Naive thymus-derived CD4-positive, alpha-beta T cell (primary cell): ENCODE measurements at regions not wholly inside any gene's neighbourhood (a gene's known extent, or its start where the extent isn't known, plus 50 kb on each side); places are given as distances from the start of the nearest gene placed in this dataset.

Source experiments
- ATAC-seq: fragments of 150-1000 bp; cut with Tn5 transposase; 2 replicates; pipeline ENCODE4 v1.10.0; 2021; ENCODE audit warnings: mild to moderate bottlenecking, moderate library complexity
- CTCF ChIA-PET: fragments of 350-600 bp; sonication (Branson Sonifier 250); formaldehyde crosslinking; loops from one replicate; lab custom pipeline; 2021; ENCODE audit warnings: antibody characterized with exemption; lab: Charles Lee
- POLR2A ChIA-PET: fragments of 350-600 bp; sonication (Branson Sonifier 250); formaldehyde crosslinking; loops from one replicate; lab custom pipeline; 2021; ENCODE audit warnings: antibody characterized with exemption, inconsistent platforms; lab: Charles Lee
- DNase-seq, 9 donors: peaks; one replicate each; pipeline versions ENCODE4 v3.0.0 to v3.0.0-alpha.2; 2020 to 2022; ENCODE audit warnings: mixed read lengths in 1 of 9
- H3K27ac ChIP-seq: one replicate; pipeline ENCODE4 v1.7.0; 2013; ENCODE audit warnings: mild to moderate bottlenecking, low read depth, low read length, moderate library complexity
- H3K27me3 ChIP-seq, 2 donors: one replicate each; pipeline ENCODE4 v1.7.0; 2013; ENCODE audit warnings: low read length in 2 of 2, mild to moderate bottlenecking in 2 of 2, moderate library complexity in 2 of 2; ENCODE audit not compliant: control insufficient read depth in 2 of 2, insufficient read depth in 2 of 2
- H3K36me3 ChIP-seq, 3 experiments: 1 replicate in 2 of 3; 2 replicates in 1 of 3; pipeline ENCODE4 v1.7.0; 2013; ENCODE audit warnings: low read length in 3 of 3, mild to moderate bottlenecking in 3 of 3, moderate library complexity in 1 of 3; ENCODE audit not compliant: insufficient read depth in 3 of 3, control insufficient read depth in 2 of 3
- H3K4me1 ChIP-seq, 2 donors: one replicate each; pipeline ENCODE4 v1.7.0; 2013; ENCODE audit warnings: low read length in 2 of 2, mild to moderate bottlenecking in 2 of 2, moderate library complexity in 1 of 2; ENCODE audit not compliant: control insufficient read depth in 2 of 2, insufficient read depth in 2 of 2
- H3K4me3 ChIP-seq: 2 replicates; pipeline ENCODE4 v1.7.0; 2013; ENCODE audit warnings: mild to moderate bottlenecking, low read length
- H3K9me3 ChIP-seq, 3 experiments: 1 replicate in 2 of 3; 2 replicates in 1 of 3; pipeline ENCODE4 v1.7.0; 2013; ENCODE audit warnings: low read length in 3 of 3; ENCODE audit not compliant: control insufficient read depth in 2 of 3
- H3K27ac Mint-ChIP-seq, 9 donors: one replicate each; pipeline ENCODE4 v1.8.0; 2020 to 2022; ENCODE audit warnings: mixed read lengths in 9 of 9, mild to moderate bottlenecking in 8 of 9, moderate library complexity in 5 of 9, inconsistent platforms in 2 of 9
- H3K27me3 Mint-ChIP-seq, 5 donors: one replicate each; pipeline ENCODE4 v1.8.0; 2021 to 2022; ENCODE audit warnings: mixed read lengths in 5 of 5, mild to moderate bottlenecking in 1 of 5
- H3K36me3 Mint-ChIP-seq, 5 donors: one replicate each; pipeline ENCODE4 v1.8.0; 2020 to 2022; ENCODE audit warnings: mixed read lengths in 5 of 5, mild to moderate bottlenecking in 3 of 5, inconsistent platforms in 1 of 5
- H3K4me1 Mint-ChIP-seq, 7 donors: one replicate each; pipeline ENCODE4 v1.8.0; 2020 to 2022; ENCODE audit warnings: mixed read lengths in 7 of 7, mild to moderate bottlenecking in 3 of 7, inconsistent platforms in 1 of 7
- H3K4me3 Mint-ChIP-seq, 10 donors: one replicate each; pipeline ENCODE4 v1.8.0; 2020 to 2022; ENCODE audit warnings: mild to moderate bottlenecking in 10 of 10, mixed read lengths in 10 of 10, moderate library complexity in 6 of 10, inconsistent platforms in 2 of 10
- H3K9me3 Mint-ChIP-seq, 11 donors: one replicate each; pipeline ENCODE4 v1.8.0; 2020 to 2022; ENCODE audit warnings: mixed read lengths in 11 of 11, mild to moderate bottlenecking in 4 of 11, inconsistent platforms in 1 of 11, moderate library complexity in 1 of 11
- intact Hi-C, 2 donors: fragments of 100-400 bp; cut with micrococcal nuclease; formaldehyde crosslinking; loops; one replicate each; pipeline ENCODE4 v1.15.1; 2023

DNA sequence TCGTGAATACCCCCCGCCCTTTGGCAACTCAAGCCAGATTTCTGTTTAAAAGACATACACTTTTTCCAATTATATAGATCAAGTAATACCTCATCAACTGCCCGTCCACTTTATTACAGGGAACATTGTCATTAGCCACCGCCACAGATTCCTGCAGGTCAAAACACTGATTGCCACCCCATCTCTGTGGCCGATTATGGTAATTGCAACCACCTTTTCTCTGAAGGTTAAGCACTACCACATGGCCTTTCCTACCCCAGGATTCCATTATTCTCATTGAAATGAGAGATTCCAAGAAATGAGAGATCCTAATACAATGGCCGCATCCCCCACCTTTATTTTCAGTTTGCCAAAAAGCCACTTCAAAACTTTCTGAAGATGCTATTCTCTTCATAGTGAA, 478.8 kb upstream of the HSF2 start:
- intact Hi-C loops, result no loop called here
- Mint-ChIP-seq H3K4me1 (peaks cover 3 to 9% (median 7%) of the 10 kb centered on the region in 7 donors), H3K27me3 (peaks cover 0 to 7% (median 4%) of the 10 kb centered on the region in 5 donors), H3K36me3 (no peaks in the 10 kb centered on the region), H3K27ac (no peak overlapping the region), H3K9me3 (no peaks in the 10 kb centered on the region), H3K4me3 (no peak overlapping the region)
- Histone ChIP-seq H3K4me1 (peaks cover 0 to 2% of the 10 kb centered on the region in 2 donors), H3K4me3 (no peak overlapping the region), H3K27me3 (no peaks in the 10 kb centered on the region), H3K36me3 (no peaks in the 10 kb centered on the region), H3K27ac (no peak overlapping the region), H3K9me3 (no peaks in the 10 kb centered on the region)
- POLR2A ChIA-PET, result no interaction called here
- ATAC-seq (no peak), DNase-seq (no peak)
- CTCF ChIA-PET, result no interaction called here

DNA sequence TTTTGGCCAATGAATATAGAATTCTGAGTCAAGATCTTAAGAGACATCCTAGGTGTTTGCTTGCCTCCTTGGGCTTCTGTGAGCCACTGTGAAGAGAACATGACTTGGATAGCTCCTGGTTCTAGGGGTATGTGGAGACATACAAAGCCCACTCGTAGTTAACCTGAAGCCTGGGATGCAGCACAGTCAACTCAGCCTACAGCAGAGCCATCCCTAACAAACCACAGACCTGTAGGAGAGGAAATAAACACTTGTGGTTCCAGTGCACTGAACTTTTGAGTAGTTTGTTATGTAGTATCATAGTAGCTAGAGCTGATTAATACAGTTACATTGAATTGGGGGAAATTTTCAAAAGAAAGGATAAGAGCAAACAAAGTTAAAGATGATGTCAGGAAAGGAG, 474.4 kb upstream of the HSF2 start:
- no peak overlapping the region for H3K27ac ChIP-seq
- no peaks in the 10 kb centered on the region for H3K36me3 Mint-ChIP-seq
- H3K4me1 ChIP-seq, result peaks cover 0 to 2% of the 10 kb centered on the region in 2 donors
- H3K36me3 ChIP-seq, result no peaks in the 10 kb centered on the region
- H3K27me3 ChIP-seq, result no peaks in the 10 kb centered on the region
- no peak for ATAC-seq
- H3K9me3 ChIP-seq, result no peaks in the 10 kb centered on the region
- H3K27me3 Mint-ChIP-seq, result peaks cover 0 to 4% (median 0%) of the 10 kb centered on the region in 5 donors
- peak overlapping the region in 2 of 9 donors; percentile 11 to 51 for H3K27ac Mint-ChIP-seq
- ChIA-PET CTCF (no interaction called here), POLR2A (no interaction called here)
- H3K4me1 Mint-ChIP-seq, result peaks cover 3 to 10% (median 7%) of the 10 kb centered on the region in 7 donors
- DNase-seq, result no peak
- H3K4me3 ChIP-seq, result no peak overlapping the region
- intact Hi-C loops, result no loop called here
- H3K9me3 Mint-ChIP-seq, result peaks cover 0 to 3% (median 0%) of the 10 kb centered on the region in 11 donors
- H3K4me3 Mint-ChIP-seq, result peak overlapping the region in 2 of 10 donors; percentile 9 to 14

DNA sequence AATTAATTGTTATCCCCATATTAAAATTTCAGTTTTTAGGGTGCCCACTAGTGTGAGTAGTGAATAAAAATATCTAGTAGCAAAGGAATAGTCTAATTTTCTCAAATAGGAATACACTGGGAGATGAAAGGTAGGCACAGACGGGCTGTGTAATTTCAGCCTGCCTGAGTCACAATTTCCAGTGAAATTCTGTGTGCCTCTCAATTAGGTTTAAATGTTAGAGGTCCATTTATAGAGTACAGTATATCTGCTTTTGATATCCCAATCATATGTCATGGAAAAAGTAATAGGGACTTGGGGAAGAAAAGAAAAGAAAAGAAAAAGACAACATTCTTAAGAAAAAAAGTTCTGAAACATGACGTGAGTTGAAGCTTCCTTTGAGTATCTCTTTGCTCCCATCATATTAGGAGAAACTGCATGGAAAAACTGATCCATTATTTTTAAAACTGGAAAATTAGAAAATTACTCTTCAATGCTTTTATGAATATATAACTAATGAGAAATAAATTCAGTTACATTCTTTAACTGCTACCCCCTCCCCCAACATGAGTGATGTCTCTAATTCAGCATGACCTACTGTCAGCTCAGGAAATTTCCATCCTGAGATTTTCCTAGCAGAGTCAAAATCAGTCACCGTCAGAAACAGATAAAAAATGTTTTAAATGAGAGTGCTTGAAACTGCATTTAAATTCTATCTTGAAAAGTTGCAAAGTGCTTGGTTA, 473.8 kb upstream of the HSF2 start:
- Histone ChIP-seq H3K4me1 (peaks cover 0 to 2% of the 10 kb centered on the region in 2 donors), H3K4me3 (no peak overlapping the region), H3K27me3 (no peaks in the 10 kb centered on the region), H3K36me3 (no peaks in the 10 kb centered on the region), H3K9me3 (no peaks in the 10 kb centered on the region), H3K27ac (no peak overlapping the region)
- H3K27me3 Mint-ChIP-seq, result peaks cover 0 to 4% (median 0%) of the 10 kb centered on the region in 5 donors
- peak overlapping the region in 1 of 9 donors; percentile 11 for H3K27ac Mint-ChIP-seq
- peaks cover 0 to 3% (median 0%) of the 10 kb centered on the region in 11 donors for H3K9me3 Mint-ChIP-seq
- H3K4me1 Mint-ChIP-seq, result peaks cover 3 to 10% (median 7%) of the 10 kb centered on the region in 7 donors
- H3K36me3 Mint-ChIP-seq, result no peaks in the 10 kb centered on the region
- POLR2A ChIA-PET, result no interaction called here
- CTCF ChIA-PET, result no interaction called here
- DNase-seq (no peak), ATAC-seq (no peak)
- intact Hi-C loops, result no loop called here
- H3K4me3 Mint-ChIP-seq, result peak overlapping the region in 1 of 10 donors; percentile 14

- Histone ChIP-seq H3K4me3 (no peak overlapping the region), H3K27ac (no peak overlapping the region), H3K36me3 (no peaks in the 10 kb centered on the region), H3K9me3 (no peaks in the 10 kb centered on the region), H3K4me1 (peaks cover 0 to 2% of the 10 kb centered on the region in 2 donors), H3K27me3 (no peaks in the 10 kb centered on the region)
- intact Hi-C loops, result no loop called here
- CTCF ChIA-PET, result no interaction called here
- no peak for ATAC-seq
- POLR2A ChIA-PET, result no interaction called here
- Mint-ChIP-seq H3K27ac (no peak overlapping the region), H3K4me1 (peaks cover 3 to 14% (median 7%) of the 10 kb centered on the region in 7 donors), H3K4me3 (no peak overlapping the region), H3K36me3 (no peaks in the 10 kb centered on the region), H3K9me3 (peaks cover 0 to 5% (median 0%) of the 10 kb centered on the region in 11 donors), H3K27me3 (peaks cover 0 to 5% (median 0%) of the 10 kb centered on the region in 5 donors)
- no peak for DNase-seq
Measured at GRCh38 chr6:121929301-121929700, 470.2 kb upstream of the HSF2 start.

GRCh38 chr6:121932076-121932991, 467.1 kb upstream of the HSF2 start:
- H3K27me3 Mint-ChIP-seq, result peaks cover 0 to 5% (median 0%) of the 10 kb centered on the region in 5 donors
- H3K27ac Mint-ChIP-seq, result no peak overlapping the region
- no peak for DNase-seq
- H3K9me3 ChIP-seq, result no peaks in the 10 kb centered on the region
- POLR2A ChIA-PET, result no interaction called here
- CTCF ChIA-PET, result no interaction called here
- no peaks in the 10 kb centered on the region for H3K4me1 ChIP-seq
- no peak overlapping the region for H3K27ac ChIP-seq
- no peak for ATAC-seq
- H3K4me3 ChIP-seq, result no peak overlapping the region
- H3K27me3 ChIP-seq, result no peaks in the 10 kb centered on the region
- H3K36me3 ChIP-seq, result no peaks in the 10 kb centered on the region
- no peak overlapping the region for H3K4me3 Mint-ChIP-seq
- H3K36me3 Mint-ChIP-seq, result no peaks in the 10 kb centered on the region
- H3K4me1 Mint-ChIP-seq, result peaks cover 0 to 4% (median 0%) of the 10 kb centered on the region in 7 donors
- intact Hi-C loops, result no loop called here
- peaks cover 0 to 12% (median 0%) of the 10 kb centered on the region in 11 donors for H3K9me3 Mint-ChIP-seq

GRCh38 chr6:121934451-121934850, 465.0 kb upstream of the HSF2 start:
- intact Hi-C loops, result no loop called here
- POLR2A ChIA-PET, result no interaction called here

More at GRCh38 chr6:121934451-121934850, 465.0 kb upstream of the HSF2 start:
- Histone ChIP-seq H3K4me1 (no peaks in the 10 kb centered on the region), H3K36me3 (no peaks in the 10 kb centered on the region), H3K4me3 (no peak overlapping the region), H3K27ac (no peak overlapping the region), H3K9me3 (no peaks in the 10 kb centered on the region), H3K27me3 (no peaks in the 10 kb centered on the region)
- no peak overlapping the region for H3K27ac Mint-ChIP-seq
- ATAC-seq (no peak), DNase-seq (no peak)
- peaks cover 0 to 21% (median 3%) of the 10 kb centered on the region in 11 donors for H3K9me3 Mint-ChIP-seq
- H3K4me1 Mint-ChIP-seq, result peaks cover 0 to 4% (median 0%) of the 10 kb centered on the region in 7 donors
- no peaks in the 10 kb centered on the region for H3K36me3 Mint-ChIP-seq
- H3K27me3 Mint-ChIP-seq, result peaks cover 0 to 5% (median 0%) of the 10 kb centered on the region in 5 donors
- CTCF ChIA-PET, result no interaction called here
- no peak overlapping the region for H3K4me3 Mint-ChIP-seq
